Subcutaneous abdominal adipose tissue (tissue), 5 donors: ENCODE measurements at regions not wholly inside any gene's neighbourhood (a gene's known extent, or its start where the extent isn't known, plus 50 kb on each side); places are given as distances from the start of the nearest gene placed in this dataset.

Experiments
- H3K27ac ChIP-seq: one replicate; pipeline ENCODE4 v1.7.0; 2013; ENCODE audit warnings: low read depth, mild to moderate bottlenecking, inconsistent platforms, low read length, moderate library complexity
- H3K27me3 ChIP-seq, 5 donors: one replicate each; pipeline ENCODE4 v1.7.0; 2013; ENCODE audit warnings: low read length in 5 of 5, inconsistent platforms in 1 of 5; ENCODE audit not compliant: control insufficient read depth in 5 of 5, insufficient read depth in 4 of 5
- H3K36me3 ChIP-seq, 5 donors: one replicate each; pipeline ENCODE4 v1.7.0; 2013; ENCODE audit warnings: low read length in 5 of 5; ENCODE audit not compliant: control insufficient read depth in 5 of 5, insufficient read depth in 5 of 5
- H3K4me1 ChIP-seq, 5 donors: one replicate each; pipeline ENCODE4 v1.7.0; 2013; ENCODE audit warnings: low read length in 5 of 5, mild to moderate bottlenecking in 3 of 5, moderate library complexity in 1 of 5; ENCODE audit not compliant: control insufficient read depth in 5 of 5, insufficient read depth in 5 of 5
- H3K4me3 ChIP-seq, 5 donors: one replicate each; pipeline ENCODE4 v1.7.0; 2013; ENCODE audit warnings: low read length in 5 of 5, low read depth in 1 of 5
- H3K9ac ChIP-seq, 5 donors: one replicate each; pipeline ENCODE4 v1.7.0; 2013; ENCODE audit warnings: low read length in 5 of 5, mild to moderate bottlenecking in 4 of 5, moderate library complexity in 3 of 5
- H3K9me3 ChIP-seq, 5 donors: one replicate each; pipeline ENCODE4 v1.7.0; 2013; ENCODE audit warnings: low read length in 5 of 5; ENCODE audit not compliant: control insufficient read depth in 5 of 5
- donor health status: healthy.
- donor health status: healthy.
- donor health status: healthy.
- donor health status: healthy.
- donor health status: healthy.

- peaks cover 0 to 2% (median 0%) of the 10 kb centered on the region in 5 donors for H3K36me3 ChIP-seq
- no peaks in the 10 kb centered on the region for H3K27me3 ChIP-seq
- no peak overlapping the region for H3K4me3 ChIP-seq
- H3K4me1 ChIP-seq = peaks cover 18 to 67% (median 62%) of the 10 kb centered on the region in 5 donors
- H3K9me3 ChIP-seq = no peaks in the 10 kb centered on the region
- peak overlapping the region; percentile 94 for H3K27ac ChIP-seq
- peak overlapping the region in 2 of 5 donors; percentile 31 to 39 for H3K9ac ChIP-seq
Measured at GRCh38 chr14:73788701-73789551, 62.7 kb upstream of the PTGR2 start.

DNA sequence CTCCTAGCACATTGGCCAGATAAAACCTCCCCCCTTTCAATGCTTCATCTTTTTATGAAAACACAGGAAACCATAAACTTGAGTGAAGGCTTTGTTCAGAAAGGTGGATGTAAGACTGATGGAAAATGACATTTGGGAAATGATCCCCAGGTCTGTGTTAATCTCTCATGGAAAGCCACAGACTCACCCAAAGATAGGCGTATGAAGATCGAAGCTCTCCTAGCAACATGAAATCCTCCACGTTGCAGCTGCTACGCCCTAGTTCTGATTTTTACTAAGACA is 63.4 kb upstream of the PTGR2 start:
- H3K4me3 ChIP-seq = peak overlapping the region in 4 of 5 donors; percentile 75 to 84 (median 80)
- H3K9ac ChIP-seq = peak overlapping the region in 3 of 5 donors; percentile 51 to 88 (median 84)
- H3K27me3 ChIP-seq = no peaks in the 10 kb centered on the region
- H3K36me3 ChIP-seq = peaks cover 0 to 2% (median 0%) of the 10 kb centered on the region in 5 donors
- peaks cover 24 to 72% (median 68%) of the 10 kb centered on the region in 5 donors for H3K4me1 ChIP-seq
- H3K9me3 ChIP-seq = no peaks in the 10 kb centered on the region
- H3K27ac ChIP-seq = peak overlapping the region; percentile 94

DNA sequence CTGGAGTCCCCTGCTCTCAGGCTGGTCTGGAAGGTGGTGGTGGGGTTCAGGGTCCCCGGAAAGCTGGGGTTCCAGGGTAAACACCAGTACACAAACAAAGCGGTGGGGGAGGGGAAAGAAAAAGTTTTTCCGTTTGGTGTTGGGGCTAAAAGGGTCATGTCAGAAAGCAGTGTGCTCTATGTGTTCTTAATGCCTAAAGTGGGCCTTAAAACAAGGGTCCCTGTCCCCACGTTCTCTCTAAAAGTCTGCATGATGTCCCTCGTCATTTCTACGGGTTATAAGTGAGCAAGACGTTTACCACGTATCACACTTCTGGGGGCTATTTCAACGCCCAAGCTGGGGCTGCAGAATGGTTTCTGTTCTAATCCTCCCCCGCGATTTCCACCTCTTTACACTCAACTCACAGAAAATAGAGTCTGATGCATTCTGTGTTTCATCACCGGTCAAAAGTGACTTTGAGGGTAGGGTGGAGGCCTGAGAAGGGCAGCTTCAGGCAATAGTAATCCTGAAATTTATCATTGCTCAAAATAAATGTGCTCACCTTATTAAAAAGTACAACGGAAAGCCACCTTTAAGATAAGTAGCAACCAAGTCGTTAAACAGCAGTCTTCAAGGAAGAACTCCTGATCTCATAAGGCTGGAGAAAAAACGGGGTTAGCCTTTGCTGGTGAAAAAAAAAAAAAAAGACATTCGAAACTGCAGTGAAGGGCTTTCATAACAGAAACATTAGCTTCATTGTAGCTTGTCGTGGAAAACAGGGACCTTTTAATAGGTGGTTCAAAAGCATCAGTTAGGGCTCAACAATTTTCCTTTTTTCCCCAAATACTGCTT is 63.9 kb upstream of the PTGR2 start:
- H3K27me3 ChIP-seq = no peaks in the 10 kb centered on the region
- H3K27ac ChIP-seq = peak overlapping the region; percentile 94
- peaks cover 26 to 77% (median 74%) of the 10 kb centered on the region in 5 donors for H3K4me1 ChIP-seq
- peaks cover 0 to 2% (median 0%) of the 10 kb centered on the region in 5 donors for H3K36me3 ChIP-seq
- peak overlapping the region; percentile 75 to 85 (median 81) for H3K4me3 ChIP-seq
- peak overlapping the region; percentile 71 to 95 (median 86) for H3K9ac ChIP-seq
- no peaks in the 10 kb centered on the region for H3K9me3 ChIP-seq

- Histone ChIP-seq H3K27me3 (no peaks in the 10 kb centered on the region), H3K27ac (peak overlapping the region; percentile 97), H3K4me3 (peak overlapping the region; percentile 75 to 85 (median 81)), H3K4me1 (peaks cover 26 to 80% (median 74%) of the 10 kb centered on the region in 5 donors), H3K9me3 (no peaks in the 10 kb centered on the region), H3K36me3 (peaks cover 0 to 3% (median 0%) of the 10 kb centered on the region in 5 donors), H3K9ac (peak overlapping the region; percentile 71 to 95 (median 86))
Measured at GRCh38 chr14:73786636-73787485, 64.8 kb upstream of the PTGR2 start.

DNA sequence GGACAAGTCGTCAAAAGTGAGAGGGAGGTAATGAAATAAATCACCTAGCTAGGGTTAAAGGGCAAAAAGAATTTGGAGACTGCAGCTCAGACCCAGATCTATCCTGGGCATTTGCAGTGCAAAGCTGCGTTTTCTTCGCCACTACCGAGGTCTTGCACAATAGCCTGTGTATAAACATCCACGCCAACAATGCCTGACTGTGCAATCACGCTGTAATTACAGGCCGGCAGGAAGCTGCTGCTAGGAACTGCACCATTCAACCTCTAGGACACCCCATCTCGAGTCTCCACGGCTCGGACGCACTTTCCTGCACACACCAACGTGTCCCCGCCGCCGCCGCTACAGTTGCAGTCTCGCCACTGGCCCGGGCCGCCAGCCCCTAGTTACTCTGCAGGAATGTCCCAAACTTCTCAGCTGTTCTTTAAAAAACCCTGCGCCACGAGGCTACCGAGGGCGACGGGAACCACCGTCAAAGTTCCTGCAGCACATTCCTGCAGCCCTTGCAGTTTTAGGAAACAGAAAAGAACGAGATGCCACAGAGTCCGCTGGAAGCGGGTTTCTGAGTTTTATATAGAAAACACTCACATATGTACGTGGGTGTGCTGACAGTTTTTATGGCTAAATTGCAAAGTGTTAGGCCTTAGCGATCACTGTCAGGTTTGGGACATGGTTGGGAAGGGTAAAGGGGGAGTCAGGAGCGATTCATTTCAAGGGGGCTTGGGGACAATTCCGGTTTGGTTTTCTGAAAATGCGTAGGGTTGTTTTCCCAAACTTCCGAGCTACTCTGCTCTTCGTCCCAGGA is 65.6 kb upstream of the PTGR2 start:
- H3K9ac ChIP-seq = peak overlapping the region; percentile 60 to 77 (median 67)
- H3K4me1 ChIP-seq = peaks cover 26 to 83% (median 72%) of the 10 kb centered on the region in 5 donors
- peak overlapping the region; percentile 75 to 85 (median 81) for H3K4me3 ChIP-seq
- H3K27ac ChIP-seq = peak overlapping the region; percentile 97
- H3K9me3 ChIP-seq = no peaks in the 10 kb centered on the region
- H3K27me3 ChIP-seq = no peaks in the 10 kb centered on the region
- H3K36me3 ChIP-seq = peaks cover 0 to 3% (median 0%) of the 10 kb centered on the region in 5 donors

DNA sequence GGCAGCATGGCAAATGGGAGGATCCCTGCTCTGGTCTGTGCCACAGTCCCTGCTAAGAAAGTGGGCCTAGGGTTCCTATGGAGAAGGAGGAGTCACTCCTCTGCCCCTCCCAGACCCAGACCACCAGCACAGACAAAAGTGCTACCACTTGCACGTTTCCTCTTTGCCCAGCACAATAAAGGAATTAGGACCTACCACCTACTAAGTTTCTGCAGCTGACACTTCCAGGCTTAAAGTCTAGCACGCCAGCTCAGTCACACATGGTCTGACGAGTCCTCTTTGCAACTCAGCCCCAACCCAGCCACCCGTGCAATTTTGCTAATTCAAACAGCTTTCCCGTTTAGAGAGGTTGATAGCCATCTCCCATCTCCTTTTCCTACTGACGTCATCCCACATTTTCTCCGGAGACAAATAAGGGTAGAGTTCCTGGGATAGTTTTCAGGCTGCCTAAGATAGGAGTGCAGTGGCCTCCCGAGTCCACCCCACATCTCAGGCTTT is 66.2 kb upstream of the PTGR2 start:
- Histone ChIP-seq H3K9ac (peak overlapping the region; percentile 29 to 69 (median 60)), H3K36me3 (peaks cover 0 to 3% (median 1%) of the 10 kb centered on the region in 5 donors), H3K27me3 (no peaks in the 10 kb centered on the region), H3K4me1 (peaks cover 26 to 79% (median 69%) of the 10 kb centered on the region in 5 donors), H3K4me3 (peak overlapping the region; percentile 75 to 85 (median 81)), H3K27ac (peak overlapping the region; percentile 97), H3K9me3 (no peaks in the 10 kb centered on the region)

- H3K9ac ChIP-seq = peak overlapping the region; percentile 16 to 69 (median 56)
- peak overlapping the region; percentile 75 to 85 (median 81) for H3K4me3 ChIP-seq
- no peaks in the 10 kb centered on the region for H3K27me3 ChIP-seq
- no peaks in the 10 kb centered on the region for H3K9me3 ChIP-seq
- H3K27ac ChIP-seq = peak overlapping the region; percentile 97
- peaks cover 26 to 77% (median 64%) of the 10 kb centered on the region in 5 donors for H3K4me1 ChIP-seq
- peaks cover 0 to 3% (median 3%) of the 10 kb centered on the region in 5 donors for H3K36me3 ChIP-seq
Measured at GRCh38 chr14:73784988-73785313, 66.7 kb upstream of the PTGR2 start.

DNA sequence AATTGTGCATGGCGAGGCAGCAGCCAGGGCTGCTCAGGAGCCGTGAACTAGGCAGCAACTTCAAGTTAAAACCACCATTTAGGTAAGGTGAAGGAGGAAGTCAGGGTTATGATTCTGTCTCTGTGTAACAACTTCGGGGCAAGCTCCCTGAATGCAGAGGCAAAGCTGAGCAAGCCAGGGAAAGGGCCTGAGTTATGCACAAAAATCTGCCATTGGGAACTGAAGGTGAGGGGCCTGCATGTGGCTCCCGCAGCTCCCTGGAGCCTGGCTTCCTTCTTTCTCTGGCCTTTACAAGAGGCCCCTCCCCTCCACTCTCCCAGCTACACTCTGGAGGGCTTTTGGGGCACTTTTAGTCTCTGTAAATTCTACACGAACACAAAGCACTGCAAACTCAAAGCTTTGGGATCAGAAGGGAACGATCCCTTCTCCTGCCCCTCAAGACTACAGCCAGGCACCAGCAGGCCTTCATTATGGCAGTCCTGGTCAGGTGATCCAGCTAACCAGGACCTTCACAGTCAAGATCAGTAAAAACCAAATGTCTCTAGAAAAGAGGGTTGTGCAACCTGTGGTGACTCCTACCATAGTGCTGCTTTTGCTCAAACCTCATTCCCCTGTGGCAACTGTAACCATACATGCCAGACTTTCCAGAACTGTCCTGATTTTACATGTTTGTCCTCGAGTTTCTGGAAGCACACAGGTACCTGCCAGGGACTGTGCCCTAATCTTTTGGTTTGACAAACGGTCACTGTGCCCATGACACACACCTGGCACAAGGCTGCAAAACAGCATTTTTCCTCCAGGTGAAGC is 67.2 kb upstream of the PTGR2 start:
- Histone ChIP-seq H3K4me1 (peaks cover 26 to 72% (median 58%) of the 10 kb centered on the region in 5 donors), H3K4me3 (peak overlapping the region; percentile 5 to 85 (median 81)), H3K9ac (peak overlapping the region; percentile 16 to 71 (median 49)), H3K36me3 (peaks cover 0 to 3% (median 3%) of the 10 kb centered on the region in 5 donors), H3K27me3 (no peaks in the 10 kb centered on the region), H3K27ac (peak overlapping the region; percentile 97), H3K9me3 (no peaks in the 10 kb centered on the region)
